Activated naive CD4-positive, alpha-beta T cell treated with anti-CD3 and anti-CD28 coated beads for 36 hours (primary cell): ENCODE measurements at regions not wholly inside any gene's neighbourhood (a gene's known extent, or its start where the extent isn't known, plus 50 kb on each side); places are given as distances from the start of the nearest gene placed in this dataset.

ENCODE experiments used
- CTCF ChIA-PET: fragments of 350-600 bp; sonication (Branson Sonifier 250); formaldehyde crosslinking; loops from one replicate; lab custom pipeline; 2021; ENCODE audit warnings: antibody characterized with exemption; lab: Charles Lee
- DNase-seq: peaks from one replicate; pipeline ENCODE4 v3.0.0-alpha.2; 2020
- H3K27ac Mint-ChIP-seq: one replicate; pipeline ENCODE4 v1.8.0; 2021; ENCODE audit warnings: mild to moderate bottlenecking, mixed read lengths
- H3K27me3 Mint-ChIP-seq: one replicate; pipeline ENCODE4 v1.8.0; 2021; ENCODE audit warnings: low read depth, mixed read lengths
- H3K36me3 Mint-ChIP-seq: one replicate; pipeline ENCODE4 v1.8.0; 2021; ENCODE audit warnings: low read depth, mixed read lengths
- H3K4me1 Mint-ChIP-seq: one replicate; pipeline ENCODE4 v1.8.0; 2021; ENCODE audit warnings: low read depth, mixed read lengths
- H3K4me3 Mint-ChIP-seq: one replicate; pipeline ENCODE4 v1.8.0; 2021; ENCODE audit warnings: mild to moderate bottlenecking, moderate library complexity, mixed read lengths
- H3K9me3 Mint-ChIP-seq: one replicate; pipeline ENCODE4 v1.8.0; 2021; ENCODE audit warnings: mixed read lengths
- intact Hi-C: fragments of 100-400 bp; cut with micrococcal nuclease; formaldehyde crosslinking; loops from one replicate; pipeline ENCODE4 v1.15.1; 2023

DNA sequence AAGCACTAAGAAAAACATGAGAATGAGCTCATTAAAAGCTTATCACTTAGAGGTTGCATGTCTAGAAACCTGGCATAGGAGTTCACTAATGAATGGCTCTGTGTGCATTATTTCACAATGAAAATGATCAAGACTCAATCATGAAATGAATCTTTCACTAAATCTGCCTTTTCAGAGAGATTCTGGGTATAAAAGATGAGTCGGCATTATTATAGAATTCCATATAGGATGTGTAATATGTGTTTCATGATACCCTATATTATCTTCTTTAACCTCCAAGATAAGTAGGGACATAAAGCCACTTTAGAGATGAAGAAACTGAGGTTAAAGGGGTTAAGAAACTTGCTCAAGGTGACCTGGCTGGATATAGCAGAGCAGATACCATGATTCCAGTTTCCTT is 368.1 kb downstream of the DUSP10 start:
- Mint-ChIP-seq H3K27ac (no peak overlapping the region), H3K36me3 (no peaks in the 10 kb centered on the region), H3K9me3 (no peaks in the 10 kb centered on the region), H3K4me3 (no peak overlapping the region), H3K4me1 (no peaks in the 10 kb centered on the region), H3K27me3 (peaks cover 8% of the 10 kb centered on the region)
- intact Hi-C loops, result no loop called here
- CTCF ChIA-PET, result no interaction called here
- DNase-seq, result no peak

DNA sequence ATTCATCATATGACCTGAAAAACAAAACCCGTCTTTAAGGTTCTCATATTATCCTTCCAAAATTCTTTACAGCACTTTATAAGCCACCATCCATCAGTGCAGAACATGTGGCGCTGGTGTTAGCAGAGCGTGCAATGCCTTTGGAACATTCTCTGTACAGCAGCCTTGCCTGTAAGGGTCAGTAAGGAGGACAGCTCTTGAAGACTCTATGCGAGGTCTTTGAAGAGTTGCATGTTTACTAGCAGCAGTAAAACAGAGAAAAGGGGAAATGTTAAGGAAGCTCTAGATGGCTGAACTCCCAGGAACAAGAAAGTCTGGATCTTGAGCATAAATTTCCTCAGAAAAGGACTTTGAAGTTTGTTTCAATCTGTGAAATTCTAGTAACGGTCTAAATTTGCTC is 365.6 kb downstream of the DUSP10 start:
- H3K9me3 Mint-ChIP-seq, result no peaks in the 10 kb centered on the region
- no peak overlapping the region for H3K27ac Mint-ChIP-seq
- no peak for DNase-seq
- CTCF ChIA-PET, result no interaction called here
- H3K27me3 Mint-ChIP-seq, result peaks cover 10% of the 10 kb centered on the region
- no peaks in the 10 kb centered on the region for H3K36me3 Mint-ChIP-seq
- no peaks in the 10 kb centered on the region for H3K4me1 Mint-ChIP-seq
- no peak overlapping the region for H3K4me3 Mint-ChIP-seq
- intact Hi-C loops, result no loop called here

DNA sequence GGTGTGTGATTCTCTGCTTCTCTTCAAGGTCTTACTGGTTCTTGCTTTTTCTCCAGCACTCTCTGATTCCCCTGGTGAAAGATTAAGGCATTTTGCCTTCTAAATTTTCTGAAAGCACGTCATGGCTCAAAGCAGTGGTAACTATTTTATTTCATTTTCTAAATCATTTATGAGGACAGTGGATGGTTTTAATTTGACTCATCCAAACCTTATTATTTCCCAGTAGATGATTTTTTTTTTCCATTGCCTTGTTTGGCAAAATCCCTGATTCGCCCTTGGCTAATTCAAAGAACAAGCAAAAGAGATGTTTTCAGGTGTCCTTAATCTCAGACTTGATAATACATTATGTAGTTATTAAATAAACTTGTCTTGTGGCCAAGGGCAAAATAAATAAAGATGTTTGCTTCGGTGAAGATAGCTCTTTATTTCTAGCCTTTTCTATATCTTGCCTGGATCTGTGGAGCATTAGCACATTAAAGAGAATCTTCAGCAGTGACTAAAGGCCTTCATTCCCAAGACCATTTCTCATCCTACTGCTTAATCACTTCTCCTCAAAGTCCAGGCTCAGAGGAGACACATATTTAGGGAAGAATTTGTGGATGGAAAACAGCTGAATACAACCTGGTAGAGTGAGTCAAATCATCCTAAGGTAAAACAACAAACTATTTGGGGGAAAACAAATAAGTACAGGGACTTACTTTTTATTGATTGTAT is 359.8 kb downstream of the DUSP10 start:
- intact Hi-C loops, result no loop called here
- no peaks in the 10 kb centered on the region for H3K9me3 Mint-ChIP-seq
- peaks cover 14% of the 10 kb centered on the region for H3K27me3 Mint-ChIP-seq
- no peak overlapping the region for H3K27ac Mint-ChIP-seq
- H3K4me1 Mint-ChIP-seq, result no peaks in the 10 kb centered on the region
- CTCF ChIA-PET, result no interaction called here
- H3K4me3 Mint-ChIP-seq, result no peak overlapping the region
- no peak for DNase-seq
- no peaks in the 10 kb centered on the region for H3K36me3 Mint-ChIP-seq

DNA sequence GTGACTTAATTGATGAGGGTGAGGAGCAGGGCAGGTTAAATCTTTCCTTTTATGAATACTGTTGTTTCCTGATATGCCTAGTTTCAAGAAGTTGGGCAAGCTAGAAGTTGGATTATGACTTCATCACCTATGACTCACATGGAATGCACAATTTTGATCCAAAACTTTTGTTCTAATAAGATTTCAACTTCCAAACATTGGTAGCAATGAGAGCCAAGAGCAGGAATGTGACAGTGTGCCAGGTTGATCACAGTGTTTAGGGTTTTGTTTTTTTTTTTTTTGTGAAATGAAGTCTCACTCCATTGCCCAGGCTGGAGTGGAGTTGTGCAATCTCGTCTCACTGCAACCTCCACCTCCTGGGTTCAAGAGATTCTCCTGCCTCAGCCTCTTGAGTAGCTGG is 349.4 kb downstream of the DUSP10 start:
- Mint-ChIP-seq H3K4me1 (no peaks in the 10 kb centered on the region), H3K27ac (no peak overlapping the region), H3K27me3 (peaks cover 35% of the 10 kb centered on the region), H3K9me3 (no peaks in the 10 kb centered on the region), H3K36me3 (no peaks in the 10 kb centered on the region), H3K4me3 (no peak overlapping the region)
- CTCF ChIA-PET, result interaction anchor here (0.7 kb wide), 1 partner anchor 728 kb away, joined by 3 read pairs; no protein-coding TSS in a partner anchor
- intact Hi-C loops, result no loop called here
- no peak for DNase-seq

- H3K4me1 Mint-ChIP-seq, result no peaks in the 10 kb centered on the region
- H3K36me3 Mint-ChIP-seq, result no peaks in the 10 kb centered on the region
- DNase-seq, result no peak
- CTCF ChIA-PET, result no interaction called here
- intact Hi-C loops, result no loop called here
- H3K27ac Mint-ChIP-seq, result no peak overlapping the region
- peaks cover 36% of the 10 kb centered on the region for H3K27me3 Mint-ChIP-seq
- no peaks in the 10 kb centered on the region for H3K9me3 Mint-ChIP-seq
- H3K4me3 Mint-ChIP-seq, result no peak overlapping the region
Observed at GRCh38 chr1:221394011-221394544, 347.8 kb downstream of the DUSP10 start.

GRCh38 chr1:221396526-221396925 is 345.4 kb downstream of the DUSP10 start:
- Mint-ChIP-seq H3K27me3 (peaks cover 32% of the 10 kb centered on the region), H3K4me1 (no peaks in the 10 kb centered on the region), H3K27ac (no peak overlapping the region), H3K9me3 (no peaks in the 10 kb centered on the region), H3K36me3 (no peaks in the 10 kb centered on the region), H3K4me3 (no peak overlapping the region)
- intact Hi-C loops, result no loop called here
- no peak for DNase-seq
- CTCF ChIA-PET, result no interaction called here

GRCh38 chr1:221397141-221397540 is 344.7 kb downstream of the DUSP10 start:
- intact Hi-C loops, result no loop called here
- CTCF ChIA-PET, result no interaction called here
- H3K9me3 Mint-ChIP-seq, result no peaks in the 10 kb centered on the region
- H3K36me3 Mint-ChIP-seq, result no peaks in the 10 kb centered on the region
- peaks cover 33% of the 10 kb centered on the region for H3K27me3 Mint-ChIP-seq
- no peak for DNase-seq
- H3K4me1 Mint-ChIP-seq, result no peaks in the 10 kb centered on the region
- no peak overlapping the region for H3K27ac Mint-ChIP-seq
- H3K4me3 Mint-ChIP-seq, result no peak overlapping the region

DNA sequence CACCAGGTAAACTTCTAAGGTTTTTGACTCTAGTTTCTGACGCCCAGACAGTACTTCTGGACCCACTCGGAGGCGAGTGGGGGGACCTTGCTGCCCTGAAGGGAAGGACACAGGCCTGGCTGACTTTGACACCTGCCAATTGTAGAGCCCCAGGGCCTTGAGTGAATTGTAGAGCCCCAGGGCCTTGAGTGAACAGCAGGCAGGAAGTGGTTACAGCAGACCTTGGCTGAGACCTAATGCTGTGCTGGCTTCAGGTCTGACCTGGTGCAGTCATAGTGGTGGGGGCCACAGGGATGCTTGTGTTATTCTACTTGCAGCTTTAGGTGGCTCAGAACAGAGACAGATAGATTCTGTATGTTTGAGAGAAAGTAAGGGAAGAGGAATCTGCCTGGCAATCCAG is 344.3 kb downstream of the DUSP10 start:
- CTCF ChIA-PET, result no interaction called here
- Mint-ChIP-seq H3K4me1 (no peaks in the 10 kb centered on the region), H3K27me3 (peaks cover 35% of the 10 kb centered on the region), H3K9me3 (no peaks in the 10 kb centered on the region), H3K4me3 (no peak overlapping the region), H3K27ac (no peak overlapping the region), H3K36me3 (no peaks in the 10 kb centered on the region)
- intact Hi-C loops, result no loop called here
- DNase-seq, result no peak

- peaks cover 15% of the 10 kb centered on the region for H3K27me3 Mint-ChIP-seq
- CTCF ChIA-PET, result no interaction called here
Observed at GRCh38 chr1:221405146-221405545, 336.7 kb downstream of the DUSP10 start.

GRCh38 chr1:221408117-221408803 is 333.6 kb downstream of the DUSP10 start:
- Mint-ChIP-seq H3K36me3 (no peaks in the 10 kb centered on the region), H3K27ac (no peak overlapping the region), H3K27me3 (peaks cover 17% of the 10 kb centered on the region), H3K4me3 (no peak overlapping the region), H3K4me1 (no peaks in the 10 kb centered on the region), H3K9me3 (no peaks in the 10 kb centered on the region)
- no peak for DNase-seq
- CTCF ChIA-PET, result no interaction called here
- intact Hi-C loops, result no loop called here

More at GRCh38 chr1:221405146-221405545, 336.7 kb downstream of the DUSP10 start:
- Mint-ChIP-seq H3K4me1 (no peaks in the 10 kb centered on the region), H3K36me3 (no peaks in the 10 kb centered on the region), H3K4me3 (no peak overlapping the region), H3K9me3 (no peaks in the 10 kb centered on the region), H3K27ac (no peak overlapping the region)
- DNase-seq, result no peak
- intact Hi-C loops, result no loop called here

- no peaks in the 10 kb centered on the region for H3K4me1 Mint-ChIP-seq
- CTCF ChIA-PET, result interaction anchor here (1.4 kb wide), 1 partner anchor 24 kb away, joined by 3 read pairs; no protein-coding TSS in a partner anchor
- no peak overlapping the region for H3K27ac Mint-ChIP-seq
- H3K9me3 Mint-ChIP-seq, result no peaks in the 10 kb centered on the region
- intact Hi-C loops, result no loop called here
- H3K27me3 Mint-ChIP-seq, result peaks cover 21% of the 10 kb centered on the region
- H3K36me3 Mint-ChIP-seq, result no peaks in the 10 kb centered on the region
- no peak for DNase-seq
- no peak overlapping the region for H3K4me3 Mint-ChIP-seq
Observed at GRCh38 chr1:221411283-221411682, 330.6 kb downstream of the DUSP10 start.

GRCh38 chr1:221414772-221415539 is 326.9 kb downstream of the DUSP10 start:
- DNase-seq, result no peak
- intact Hi-C loops, result no loop called here
- H3K27me3 Mint-ChIP-seq, result peaks cover 18% of the 10 kb centered on the region
- CTCF ChIA-PET, result interaction anchor here (1.5 kb wide), 1 partner anchor 16 kb away, joined by 4 read pairs; no protein-coding TSS in a partner anchor
- H3K4me1 Mint-ChIP-seq, result no peaks in the 10 kb centered on the region
- no peaks in the 10 kb centered on the region for H3K36me3 Mint-ChIP-seq
- no peaks in the 10 kb centered on the region for H3K9me3 Mint-ChIP-seq
- no peak overlapping the region for H3K4me3 Mint-ChIP-seq
- H3K27ac Mint-ChIP-seq, result no peak overlapping the region
